ENCODE measurements at regions not wholly inside any gene's neighbourhood (a gene's known extent, or its start where the extent isn't known, plus 50 kb on each side); places are given as distances from the start of the nearest gene placed in this dataset.

DNA sequence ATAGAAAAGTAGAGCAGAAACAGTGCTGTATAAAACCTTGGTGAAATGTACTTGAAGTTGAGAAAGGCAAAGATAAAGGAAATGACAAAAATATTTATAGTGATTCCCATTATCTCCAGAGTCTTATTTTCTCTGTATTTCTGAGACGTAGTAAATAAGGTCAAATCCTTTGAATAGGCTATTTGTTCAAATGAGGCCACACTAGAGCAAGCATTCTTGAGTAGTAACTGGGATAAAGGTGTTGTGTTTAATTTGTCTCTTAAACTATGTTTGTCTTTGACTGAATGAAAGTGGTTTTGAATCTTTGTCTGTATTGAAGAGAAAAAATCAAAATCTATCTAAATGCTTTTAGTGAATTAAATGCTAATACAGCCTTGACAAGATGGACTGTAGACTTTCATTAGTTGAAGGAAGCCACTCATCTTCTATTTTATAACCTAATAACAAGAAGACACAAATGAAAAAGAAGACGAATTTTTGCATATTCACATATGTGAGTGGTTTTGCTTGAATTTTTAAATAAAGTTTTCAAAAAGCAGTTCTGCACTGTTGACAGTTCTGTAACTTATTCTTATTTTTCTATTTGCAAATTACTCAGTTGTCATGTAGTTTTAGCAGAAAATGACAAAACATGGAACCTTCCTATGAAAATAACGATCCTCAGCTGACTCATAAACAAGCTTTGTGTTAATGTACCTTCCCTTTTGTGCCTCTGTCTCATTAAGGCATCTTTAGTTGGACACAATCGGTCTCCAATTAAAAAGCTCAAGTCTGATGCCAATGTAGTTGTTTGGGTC lies 94.8 kb upstream of the PCDH18 start:
- Histone ChIP-seq H3K27me3 (ENCODE audit: insufficient read depth, low read length) (no peaks in the 10 kb centered on the region), H3K36me3 (ENCODE audit: insufficient read depth, low read length) (no peaks in the 10 kb centered on the region), H3K9me3 (ENCODE audit: low read length) (peaks cover 3% of the 10 kb centered on the region), H3K4me1 (ENCODE audit: insufficient read depth, low read length) (peaks cover 26% of the 10 kb centered on the region), H2AFZ (ENCODE audit: low read depth, low read length) (no peak overlapping the region), H3K4me3 (ENCODE audit: low read length) (no peak overlapping the region)

DNA sequence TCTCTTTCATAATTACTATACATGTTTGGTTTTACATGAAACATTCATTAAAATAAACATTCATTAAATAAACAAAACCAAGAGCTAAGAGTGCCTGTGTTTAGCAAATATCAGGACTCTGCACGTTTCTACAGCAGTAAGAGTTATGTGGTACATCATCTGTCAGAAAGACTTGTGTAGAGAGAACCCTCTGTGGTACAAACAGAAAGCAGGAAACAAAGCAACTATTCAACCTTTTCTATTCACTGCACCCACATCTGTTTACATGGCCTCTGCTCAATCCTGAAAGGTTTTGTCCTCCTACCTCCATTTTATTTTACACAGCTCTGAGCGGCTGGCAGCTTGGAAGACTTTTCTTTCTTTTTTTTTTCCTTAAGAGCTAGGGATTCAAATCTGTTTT lies 90.7 kb upstream of the PCDH18 start:
- Histone ChIP-seq H3K4me3 (ENCODE audit: low read length) (no peak overlapping the region), H3K27me3 (ENCODE audit: insufficient read depth, low read length) (no peaks in the 10 kb centered on the region), H2AFZ (ENCODE audit: low read depth, low read length) (peak overlapping the region; percentile 63), H3K4me1 (ENCODE audit: insufficient read depth, low read length) (peaks cover 46% of the 10 kb centered on the region), H3K9me3 (ENCODE audit: low read length) (no peaks in the 10 kb centered on the region), H3K36me3 (ENCODE audit: insufficient read depth, low read length) (no peaks in the 10 kb centered on the region)

DNA sequence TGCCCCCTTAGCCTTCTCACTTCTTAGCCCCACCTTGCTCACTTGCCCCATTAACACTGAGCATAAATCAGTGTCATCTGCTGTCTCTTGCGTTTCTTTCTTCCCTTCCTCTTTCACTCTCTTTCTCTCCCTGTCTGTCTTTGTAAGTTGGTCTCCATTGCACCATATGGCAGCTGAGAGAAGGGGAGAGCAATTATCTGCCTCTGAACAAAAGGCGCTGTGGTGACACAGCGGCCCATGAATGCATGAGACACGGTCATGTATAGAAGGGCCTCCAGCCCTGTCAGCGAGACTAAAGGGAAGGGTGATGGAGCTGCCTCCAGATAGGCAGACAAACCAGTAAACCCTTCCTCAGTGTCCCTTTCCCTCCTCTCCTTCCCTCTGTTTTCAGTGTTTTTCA lies 88.8 kb upstream of the PCDH18 start:
- peak overlapping the region; percentile 1 for H3K4me3 ChIP-seq (ENCODE audit: low read length)
- no peaks in the 10 kb centered on the region for H3K27me3 ChIP-seq (ENCODE audit: insufficient read depth, low read length)
- no peak overlapping the region for H2AFZ ChIP-seq (ENCODE audit: low read depth, low read length)
- H3K9me3 ChIP-seq (ENCODE audit: low read length), result no peaks in the 10 kb centered on the region
- no peaks in the 10 kb centered on the region for H3K36me3 ChIP-seq (ENCODE audit: insufficient read depth, low read length)
- peaks cover 38% of the 10 kb centered on the region for H3K4me1 ChIP-seq (ENCODE audit: insufficient read depth, low read length)

DNA sequence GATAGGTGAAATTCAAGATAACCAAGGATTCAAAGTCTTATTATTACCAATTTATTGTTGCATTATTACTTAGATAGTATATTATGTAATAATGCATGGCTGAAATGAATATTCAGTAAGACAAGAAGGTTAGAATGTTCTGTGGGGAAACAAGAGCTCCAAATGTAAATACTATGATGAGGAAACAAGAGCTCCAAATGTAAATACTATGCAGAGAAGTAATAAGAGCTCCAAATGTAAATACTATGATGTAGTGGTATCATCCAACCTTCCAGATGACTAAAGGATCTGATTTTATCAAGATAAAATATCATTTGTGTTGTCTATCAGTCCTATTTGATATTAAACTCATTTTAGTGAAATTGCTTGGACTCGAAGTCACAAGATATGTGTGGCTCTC lies 82.2 kb upstream of the PCDH18 start:
- Histone ChIP-seq H3K9me3 (ENCODE audit: low read length) (no peaks in the 10 kb centered on the region), H2AFZ (ENCODE audit: low read depth, low read length) (no peak overlapping the region), H3K4me1 (ENCODE audit: insufficient read depth, low read length) (no peaks in the 10 kb centered on the region), H3K36me3 (ENCODE audit: insufficient read depth, low read length) (no peaks in the 10 kb centered on the region), H3K4me3 (ENCODE audit: low read length) (no peak overlapping the region), H3K27me3 (ENCODE audit: insufficient read depth, low read length) (no peaks in the 10 kb centered on the region)

DNA sequence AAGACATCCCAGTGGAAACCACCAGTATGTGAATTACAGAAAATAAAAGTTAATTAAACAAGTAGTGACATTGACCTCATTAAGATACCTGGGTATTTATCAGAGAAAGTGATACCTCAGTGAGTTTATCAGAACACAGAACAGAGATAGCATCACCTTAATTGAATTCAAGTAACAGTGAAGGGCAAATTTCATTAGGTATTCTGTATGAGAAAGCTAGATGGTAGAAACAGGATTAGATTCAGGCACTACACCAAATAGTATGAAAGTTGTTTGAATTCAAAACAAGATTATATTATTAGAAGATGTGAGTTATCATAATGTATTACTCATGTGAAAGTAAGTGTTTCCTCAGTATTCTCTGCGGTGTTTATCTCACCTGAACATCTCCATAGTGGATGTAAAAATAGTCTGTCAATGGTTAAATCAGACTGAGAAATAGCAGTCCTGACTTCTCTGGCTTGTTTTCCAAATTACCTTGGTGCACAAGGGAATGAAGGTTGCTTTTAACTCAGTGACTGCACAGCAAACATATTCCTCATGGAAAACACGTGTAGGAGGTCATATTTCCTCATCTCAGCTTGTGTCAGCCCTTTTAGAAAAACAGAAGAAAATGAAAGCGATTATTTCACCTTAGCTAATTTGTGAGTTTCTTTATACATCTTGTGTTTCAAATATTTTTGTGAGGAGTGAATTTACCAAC lies 79.9 kb upstream of the PCDH18 start:
- Histone ChIP-seq H3K9me3 (ENCODE audit: low read length) (no peaks in the 10 kb centered on the region), H3K36me3 (ENCODE audit: insufficient read depth, low read length) (no peaks in the 10 kb centered on the region), H3K27me3 (ENCODE audit: insufficient read depth, low read length) (no peaks in the 10 kb centered on the region), H2AFZ (ENCODE audit: low read depth, low read length) (no peak overlapping the region), H3K4me3 (ENCODE audit: low read length) (no peak overlapping the region), H3K4me1 (ENCODE audit: insufficient read depth, low read length) (no peaks in the 10 kb centered on the region)

DNA sequence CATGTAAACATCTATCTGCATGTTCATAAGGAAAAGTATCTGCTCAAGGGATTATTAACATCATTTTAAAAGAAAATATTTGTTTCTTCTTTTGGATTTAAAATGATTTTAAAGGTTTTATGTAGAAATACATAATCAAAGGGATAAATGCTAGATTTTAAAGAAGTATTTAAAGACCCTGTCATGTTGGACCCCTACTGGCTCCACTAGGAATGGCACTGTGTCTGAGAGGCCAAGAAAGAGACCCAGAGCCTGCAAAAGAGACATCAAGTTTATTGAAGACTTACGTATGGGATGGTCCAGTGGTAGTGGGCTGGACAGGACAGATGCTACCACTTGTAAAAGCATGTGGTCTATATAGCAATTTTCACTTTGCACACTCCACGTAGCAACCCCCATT lies 78.7 kb upstream of the PCDH18 start:
- Histone ChIP-seq H3K4me3 (ENCODE audit: low read length) (no peak overlapping the region), H3K27me3 (ENCODE audit: insufficient read depth, low read length) (no peaks in the 10 kb centered on the region), H3K9me3 (ENCODE audit: low read length) (no peaks in the 10 kb centered on the region), H3K4me1 (ENCODE audit: insufficient read depth, low read length) (no peaks in the 10 kb centered on the region), H2AFZ (ENCODE audit: low read depth, low read length) (no peak overlapping the region), H3K36me3 (ENCODE audit: insufficient read depth, low read length) (no peaks in the 10 kb centered on the region)

DNA sequence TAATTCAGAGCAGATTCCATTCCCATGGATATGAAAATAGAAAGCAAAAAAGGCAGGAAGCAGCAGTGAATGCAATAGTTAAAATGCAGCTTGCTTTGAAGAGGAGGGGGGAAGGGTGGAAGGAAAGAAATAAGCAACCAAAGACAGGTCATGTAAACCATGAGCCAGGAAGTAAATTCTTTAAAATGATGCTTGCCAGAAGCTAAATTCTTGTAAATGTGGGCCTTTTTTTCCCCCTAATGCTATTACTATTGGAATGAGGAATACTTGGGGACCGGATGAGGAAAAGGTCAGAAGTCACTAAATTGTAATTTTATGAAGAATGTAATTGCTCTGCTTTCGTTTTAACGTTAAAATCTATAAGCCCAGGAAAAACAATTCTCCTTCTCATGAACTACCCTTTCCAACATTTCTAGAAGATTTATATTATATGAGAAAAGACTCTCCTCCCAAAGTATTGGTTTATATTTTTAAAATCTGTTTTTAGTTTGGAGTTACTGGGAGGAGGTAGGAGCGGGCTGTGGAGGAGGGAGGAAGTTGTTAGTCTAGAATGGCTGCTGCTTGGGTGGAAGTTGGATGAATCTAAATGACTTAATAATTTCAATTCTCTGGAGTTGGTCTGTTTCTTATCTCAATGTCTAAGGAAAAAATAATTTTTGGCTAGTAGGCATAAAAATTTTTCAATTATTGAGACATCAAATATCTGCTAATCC lies 77.6 kb upstream of the PCDH18 start:
- Histone ChIP-seq H3K4me3 (ENCODE audit: low read length) (no peak overlapping the region), H3K4me1 (ENCODE audit: insufficient read depth, low read length) (no peaks in the 10 kb centered on the region)

DNA sequence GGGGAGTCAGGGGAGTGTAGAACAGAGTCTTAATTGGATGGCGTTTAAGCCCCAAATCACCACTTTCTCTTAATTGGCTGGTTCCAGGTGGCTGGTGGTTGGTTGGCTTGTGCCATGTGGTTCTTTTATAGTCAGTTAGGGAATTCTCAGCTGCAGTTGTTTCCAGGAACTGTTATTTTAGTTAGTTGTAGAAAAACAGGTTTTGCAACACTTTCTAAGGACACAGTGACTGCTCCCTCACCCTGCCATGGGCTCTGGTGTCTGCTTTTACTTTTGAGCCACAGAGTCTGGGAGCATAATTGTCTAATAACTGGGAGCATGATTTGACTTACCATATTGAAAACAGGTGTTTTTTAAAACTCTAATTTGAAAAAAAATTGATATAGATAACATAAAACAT lies 75.8 kb upstream of the PCDH18 start:
- H3K4me1 ChIP-seq (ENCODE audit: insufficient read depth, low read length), result no peaks in the 10 kb centered on the region
- H3K36me3 ChIP-seq (ENCODE audit: insufficient read depth, low read length), result no peaks in the 10 kb centered on the region
- no peaks in the 10 kb centered on the region for H3K9me3 ChIP-seq (ENCODE audit: low read length)
- no peak overlapping the region for H3K4me3 ChIP-seq (ENCODE audit: low read length)
- H3K27me3 ChIP-seq (ENCODE audit: insufficient read depth, low read length), result no peaks in the 10 kb centered on the region
- H2AFZ ChIP-seq (ENCODE audit: low read depth, low read length), result no peak overlapping the region

More for the DNA sequence above, 77.6 kb upstream of the PCDH18 start:
- Histone ChIP-seq H3K9me3 (ENCODE audit: low read length) (no peaks in the 10 kb centered on the region), H3K36me3 (ENCODE audit: insufficient read depth, low read length) (no peaks in the 10 kb centered on the region), H2AFZ (ENCODE audit: low read depth, low read length) (no peak overlapping the region), H3K27me3 (ENCODE audit: insufficient read depth, low read length) (no peaks in the 10 kb centered on the region)

DNA sequence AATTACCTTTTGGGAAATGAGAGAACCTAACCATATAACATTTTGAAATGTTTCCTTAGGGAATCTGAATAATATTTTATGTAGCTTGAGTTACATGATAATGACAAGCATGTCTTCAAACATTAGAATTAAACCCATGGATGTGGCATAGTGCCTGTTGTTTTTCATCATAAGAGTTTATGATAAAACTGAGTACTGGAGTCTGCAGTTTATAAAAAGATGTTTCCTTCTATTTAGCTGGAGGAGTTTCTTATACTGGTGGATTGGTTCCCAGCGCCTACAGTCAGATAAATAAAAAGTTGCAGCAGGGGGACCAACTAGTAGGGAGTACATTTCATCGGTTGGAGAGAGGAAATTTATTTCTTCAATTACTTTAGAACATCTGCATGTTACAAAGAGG lies 70.1 kb upstream of the PCDH18 start:
- Histone ChIP-seq H2AFZ (ENCODE audit: low read depth, low read length) (no peak overlapping the region), H3K4me3 (ENCODE audit: low read length) (no peak overlapping the region), H3K9me3 (ENCODE audit: low read length) (no peaks in the 10 kb centered on the region), H3K4me1 (ENCODE audit: insufficient read depth, low read length) (peaks cover 17% of the 10 kb centered on the region), H3K27me3 (ENCODE audit: insufficient read depth, low read length) (no peaks in the 10 kb centered on the region), H3K36me3 (ENCODE audit: insufficient read depth, low read length) (no peaks in the 10 kb centered on the region)

DNA sequence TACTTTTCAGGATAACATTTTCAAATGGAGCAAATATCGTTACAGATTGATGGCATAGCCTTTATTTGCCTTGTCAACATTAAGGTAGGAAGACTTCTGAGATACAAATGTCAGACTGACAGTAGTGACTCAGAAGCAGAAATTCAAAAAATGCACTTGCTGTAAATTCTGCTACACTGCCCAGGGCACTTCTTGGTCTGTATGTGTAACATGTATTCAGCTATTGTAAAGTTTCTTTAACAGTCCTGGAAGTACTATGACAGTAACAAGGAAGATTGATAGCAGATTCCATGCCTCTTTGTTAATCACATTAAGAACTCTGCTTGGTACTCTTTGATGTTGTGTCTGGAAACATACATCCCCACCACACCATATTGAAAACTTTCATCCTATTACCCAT lies 69.6 kb upstream of the PCDH18 start:
- no peak overlapping the region for H2AFZ ChIP-seq (ENCODE audit: low read depth, low read length)
- H3K4me1 ChIP-seq (ENCODE audit: insufficient read depth, low read length), result peaks cover 17% of the 10 kb centered on the region
- H3K27me3 ChIP-seq (ENCODE audit: insufficient read depth, low read length), result no peaks in the 10 kb centered on the region
- no peak overlapping the region for H3K4me3 ChIP-seq (ENCODE audit: low read length)
- no peaks in the 10 kb centered on the region for H3K36me3 ChIP-seq (ENCODE audit: insufficient read depth, low read length)
- H3K9me3 ChIP-seq (ENCODE audit: low read length), result no peaks in the 10 kb centered on the region

DNA sequence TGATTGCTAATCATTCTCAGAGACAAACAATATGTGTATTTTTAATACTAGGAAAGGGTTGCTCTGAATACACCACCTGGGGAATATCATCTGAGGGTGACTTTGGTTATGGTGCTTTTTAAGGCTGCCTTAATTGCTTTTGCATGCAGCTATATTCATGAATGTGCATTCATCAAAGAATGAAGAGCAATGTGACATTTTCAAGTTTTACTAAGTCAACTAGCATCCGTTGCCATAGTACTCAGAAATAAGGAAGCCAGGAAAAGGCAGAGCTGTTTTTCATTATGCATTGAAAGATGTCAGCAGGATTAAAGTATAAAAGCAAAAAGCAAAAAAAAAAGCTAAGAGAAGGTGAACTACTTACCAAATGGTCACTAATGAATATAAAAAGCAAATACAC lies 67.4 kb upstream of the PCDH18 start:
- H3K4me3 ChIP-seq (ENCODE audit: low read length), result no peak overlapping the region
- H3K36me3 ChIP-seq (ENCODE audit: insufficient read depth, low read length), result no peaks in the 10 kb centered on the region

DNA sequence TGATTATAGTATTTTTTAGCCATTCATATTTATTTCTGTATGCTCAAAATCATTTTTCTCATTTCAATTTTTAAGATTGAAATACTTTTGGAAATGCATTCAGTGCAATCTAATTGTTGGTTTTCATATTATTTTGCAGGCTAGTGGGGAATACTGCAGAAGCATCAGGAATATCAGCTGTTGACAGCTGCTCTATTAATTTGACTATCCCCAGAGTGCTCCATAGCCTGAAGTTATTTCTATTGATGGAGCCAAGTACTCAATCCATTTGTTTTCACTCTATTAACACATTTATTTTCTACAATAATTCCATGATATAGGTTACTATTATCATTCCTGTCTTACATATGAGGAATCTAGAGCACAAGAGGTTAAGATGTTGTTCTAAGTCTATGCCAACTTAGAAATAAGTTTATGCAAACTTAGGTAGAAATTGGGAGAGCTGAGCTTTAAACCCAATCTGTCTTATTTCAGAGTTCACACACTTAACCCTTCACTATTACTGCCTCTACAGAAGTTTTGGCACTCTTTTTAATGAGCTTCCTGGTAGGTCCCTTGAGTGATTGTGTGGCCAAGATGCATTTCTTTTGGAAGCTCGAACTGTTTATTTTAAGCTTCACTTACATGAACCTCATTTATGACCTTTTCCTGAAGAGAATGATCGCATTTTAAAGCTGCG lies 65.6 kb upstream of the PCDH18 start:
- Histone ChIP-seq H2AFZ (ENCODE audit: low read depth, low read length) (no peak overlapping the region), H3K4me1 (ENCODE audit: insufficient read depth, low read length) (peaks cover 17% of the 10 kb centered on the region), H3K36me3 (ENCODE audit: insufficient read depth, low read length) (no peaks in the 10 kb centered on the region), H3K4me3 (ENCODE audit: low read length) (no peak overlapping the region), H3K9me3 (ENCODE audit: low read length) (no peaks in the 10 kb centered on the region), H3K27me3 (ENCODE audit: insufficient read depth, low read length) (no peaks in the 10 kb centered on the region)

More for the DNA sequence above, 67.4 kb upstream of the PCDH18 start:
- no peaks in the 10 kb centered on the region for H3K9me3 ChIP-seq (ENCODE audit: low read length)
- no peaks in the 10 kb centered on the region for H3K27me3 ChIP-seq (ENCODE audit: insufficient read depth, low read length)
- peaks cover 17% of the 10 kb centered on the region for H3K4me1 ChIP-seq (ENCODE audit: insufficient read depth, low read length)
- no peak overlapping the region for H2AFZ ChIP-seq (ENCODE audit: low read depth, low read length)

DNA sequence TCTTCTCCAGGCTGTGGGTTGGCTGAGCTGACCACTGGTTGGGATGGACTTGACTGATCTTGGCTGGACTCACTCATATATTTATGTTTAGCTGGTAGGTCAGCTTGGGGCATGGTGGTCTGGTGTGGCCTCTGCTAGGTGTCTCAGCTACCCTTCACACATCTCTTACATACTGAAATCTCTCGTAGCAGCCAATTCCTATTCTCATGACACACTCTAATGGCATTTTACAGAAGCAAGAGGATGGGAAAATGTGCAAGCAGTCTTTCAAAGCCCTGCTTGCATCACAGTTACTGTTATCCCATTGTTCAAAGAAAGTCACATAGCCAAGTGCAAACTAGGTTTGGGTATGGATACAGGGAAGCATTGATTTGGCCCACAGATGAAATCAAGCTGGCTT lies 55.5 kb upstream of the PCDH18 start:
- Histone ChIP-seq H3K9me3 (ENCODE audit: low read length) (no peaks in the 10 kb centered on the region), H3K27me3 (ENCODE audit: insufficient read depth, low read length) (no peaks in the 10 kb centered on the region), H2AFZ (ENCODE audit: low read depth, low read length) (no peak overlapping the region), H3K4me1 (ENCODE audit: insufficient read depth, low read length) (no peaks in the 10 kb centered on the region), H3K4me3 (ENCODE audit: low read length) (no peak overlapping the region), H3K36me3 (ENCODE audit: insufficient read depth, low read length) (no peaks in the 10 kb centered on the region)

Measured in neuron (in vitro differentiated cells).